Dedifferentiated amniotic fluid mesenchymal stem cell (primary cell): ENCODE measurements at regions not wholly inside any gene's neighbourhood (a gene's known extent, or its start where the extent isn't known, plus 50 kb on each side); places are given as distances from the start of the nearest gene placed in this dataset.
"Not testable (repeated sequence)": the region's sequence is repeated elsewhere in the genome, so short reads cannot be mapped to it uniquely, and the experiment has no call there.

ENCODE experiments used
- DNase-seq: peaks from one replicate; pipeline ENCODE4 v3.0.0-alpha.2; 2016; ENCODE audit errors: extremely low spot score

GRCh38 chr13:86253497-86253896, 454.3 kb upstream of the SLITRK6 start:
- not testable (repeated sequence) for DNase-seq

- DNase-seq: not testable (repeated sequence)
Measured at GRCh38 chr13:86255820-86256219, 456.6 kb upstream of the SLITRK6 start.

- DNase-seq: no peak
Measured at GRCh38 chr13:86269511-86269910, 470.3 kb upstream of the SLITRK6 start.

GRCh38 chr13:86282442-86282841, 483.2 kb upstream of the SLITRK6 start:
- no peak for DNase-seq

DNA sequence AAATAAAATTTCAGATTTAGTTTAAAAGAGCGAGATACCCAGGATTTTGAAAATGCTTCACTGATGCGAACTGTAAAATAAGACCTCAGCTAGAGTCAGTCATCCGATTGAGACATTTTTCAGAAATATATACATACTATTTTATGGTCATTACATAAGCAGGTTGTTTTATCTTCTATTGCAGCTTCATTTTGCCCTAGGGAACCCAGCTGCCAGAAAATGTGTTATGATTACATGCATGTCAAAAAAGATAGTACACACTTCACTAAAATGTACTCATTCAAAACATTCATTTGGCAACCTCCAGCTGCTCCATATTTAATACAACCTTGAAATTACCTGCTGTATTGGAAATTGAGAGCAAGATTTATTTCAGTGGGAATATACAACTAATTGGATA, 483.8 kb upstream of the SLITRK6 start:
- DNase-seq: no peak

DNA sequence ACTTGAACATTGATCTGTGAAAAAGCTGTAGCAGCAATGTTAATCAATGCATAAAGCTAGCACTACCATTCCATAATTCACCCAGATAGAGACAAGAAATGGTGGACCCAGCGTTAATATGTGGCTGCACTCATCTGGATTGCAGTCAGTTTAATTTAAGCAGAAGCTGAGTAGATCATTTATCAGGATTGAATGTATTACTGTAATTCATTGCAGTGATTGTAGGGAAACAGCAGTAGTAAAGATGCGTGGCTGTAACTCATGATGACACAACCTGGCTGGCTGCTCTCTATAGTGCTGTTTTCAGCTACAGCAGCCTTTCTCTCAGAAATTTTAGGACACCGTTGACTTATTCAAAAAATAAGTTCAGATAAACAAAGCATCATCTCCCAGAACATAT, 499.5 kb upstream of the SLITRK6 start:
- DNase-seq: no peak

GRCh38 chr13:86299128-86299527, 499.9 kb upstream of the SLITRK6 start:
- DNase-seq: no peak

- no peak for DNase-seq
Measured at GRCh38 chr13:86309881-86310280, 510.7 kb upstream of the SLITRK6 start.

- no peak for DNase-seq
Measured at GRCh38 chr13:86313421-86313820, 514.2 kb upstream of the SLITRK6 start.

DNA sequence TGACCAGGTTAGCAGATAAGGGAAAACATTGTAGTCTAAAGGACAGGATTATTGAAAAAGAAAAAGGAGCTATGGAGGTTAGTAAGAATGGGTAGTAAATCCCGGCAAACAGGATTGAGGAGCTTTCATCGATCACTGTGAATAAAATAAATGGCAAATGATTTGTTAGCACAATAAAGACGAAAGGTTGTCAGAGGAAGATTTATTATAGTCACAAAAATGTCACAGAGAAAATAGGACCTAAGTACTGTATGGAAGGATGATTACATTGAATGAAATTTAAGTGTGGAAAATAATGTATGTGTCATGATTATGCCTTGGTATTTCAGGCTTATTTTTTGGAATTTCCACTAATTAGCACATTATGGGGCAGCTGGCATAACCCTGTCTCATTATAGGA, 519.2 kb upstream of the SLITRK6 start:
- DNase-seq: no peak

DNA sequence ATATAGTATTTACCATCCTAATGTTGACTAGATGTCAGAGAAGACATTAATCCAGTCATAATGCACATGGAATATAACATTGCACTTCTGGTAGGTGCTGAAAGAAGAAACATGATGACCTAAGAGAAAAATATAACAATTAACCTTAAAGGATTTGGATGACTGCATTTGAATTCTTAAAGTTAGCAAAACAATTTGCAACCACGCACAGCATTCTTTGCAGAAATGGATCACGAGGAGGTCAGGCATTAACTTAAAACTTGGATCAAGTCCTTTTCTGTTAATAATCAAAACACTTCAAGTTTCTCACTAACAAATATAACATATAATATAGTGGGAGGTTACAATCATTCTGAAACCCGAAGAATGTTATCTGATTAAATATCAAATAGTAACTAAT, 525.0 kb upstream of the SLITRK6 start:
- no peak for DNase-seq

- no peak for DNase-seq
Measured at GRCh38 chr13:86355301-86355700, 556.1 kb upstream of the SLITRK6 start.

DNA sequence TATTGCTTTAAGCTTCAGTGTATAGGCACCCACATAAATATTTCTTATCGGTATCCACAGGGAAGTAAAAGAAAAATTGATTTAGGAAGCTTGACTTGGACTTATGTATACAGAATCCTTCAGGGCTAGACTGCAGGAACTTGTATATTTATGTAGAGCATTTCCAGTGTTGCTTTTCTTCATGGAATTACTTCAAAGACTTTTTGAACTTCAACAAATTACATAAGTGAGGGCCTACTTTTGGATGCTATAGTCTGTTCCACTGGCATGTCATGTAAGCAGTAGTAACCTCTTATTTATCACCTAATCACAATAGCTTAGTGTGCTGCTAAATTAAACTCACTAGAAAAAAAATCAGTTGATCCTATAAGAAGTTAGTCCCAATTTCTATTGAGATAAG, 557.9 kb upstream of the SLITRK6 start:
- no peak for DNase-seq

- not testable (repeated sequence) for DNase-seq
Measured at GRCh38 chr13:86363749-86364148, 564.5 kb upstream of the SLITRK6 start.

DNA sequence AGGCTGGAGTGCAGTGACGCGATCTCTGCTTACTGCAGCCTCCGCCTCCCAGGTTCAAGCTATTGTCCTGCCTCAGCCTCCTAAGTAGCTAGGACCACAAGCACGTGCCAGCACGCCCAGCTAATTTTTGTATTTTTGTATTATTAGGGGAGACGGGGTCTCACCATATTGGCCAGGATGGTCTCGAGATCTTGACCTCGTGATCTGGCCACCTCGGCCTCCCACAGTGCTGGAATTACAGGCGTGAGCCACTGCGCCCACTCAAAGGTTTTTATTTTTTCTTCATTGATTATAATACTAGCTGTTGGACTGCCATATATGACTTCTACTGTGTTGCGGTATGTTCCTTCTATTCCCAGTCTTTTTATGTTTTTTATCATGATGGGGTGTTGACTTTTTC, 569.7 kb upstream of the SLITRK6 start:
- no peak for DNase-seq

- DNase-seq: no peak
Measured at GRCh38 chr13:86377451-86377850, 578.2 kb upstream of the SLITRK6 start.

GRCh38 chr13:86378628-86379027, 579.4 kb upstream of the SLITRK6 start:
- DNase-seq: no peak

- DNase-seq: no peak
Measured at GRCh38 chr13:86383151-86383550, 583.9 kb upstream of the SLITRK6 start.

DNA sequence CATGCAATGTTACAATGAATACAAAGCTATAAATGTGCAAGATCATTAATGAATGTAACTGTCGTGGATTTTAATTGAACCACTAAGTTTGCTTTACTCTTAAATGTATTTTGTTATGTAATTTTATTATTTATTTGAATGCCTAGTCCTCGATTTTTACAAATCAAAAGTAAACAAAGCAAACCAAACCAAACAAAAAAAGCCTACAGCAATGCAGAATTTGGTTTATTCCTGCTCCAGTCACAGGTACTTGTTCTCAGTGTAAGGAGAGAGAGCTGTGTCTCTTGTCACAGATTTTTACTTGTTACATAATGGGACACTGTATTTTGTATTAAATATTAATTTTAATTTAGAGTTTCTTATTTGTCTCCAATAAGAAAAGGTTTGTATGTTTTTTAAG, 584.3 kb upstream of the SLITRK6 start:
- no peak for DNase-seq

- DNase-seq: no peak
Measured at GRCh38 chr13:86397635-86398034, 598.4 kb upstream of the SLITRK6 start.

GRCh38 chr13:86399572-86399971, 600.4 kb upstream of the SLITRK6 start:
- no peak for DNase-seq

- DNase-seq: no peak
Measured at GRCh38 chr13:86402500-86402899, 603.3 kb upstream of the SLITRK6 start.

- DNase-seq: no peak
Measured at GRCh38 chr13:86403181-86403580, 604.0 kb upstream of the SLITRK6 start.

GRCh38 chr13:86409466-86410241, 610.4 kb upstream of the SLITRK6 start:
- DNase-seq: no peak
